GM23338 (cell line): ENCODE measurements at regions not wholly inside any gene's neighbourhood (a gene's known extent, or its start where the extent isn't known, plus 50 kb on each side); places are given as distances from the start of the nearest gene placed in this dataset.

Experiments
- CREB1 ChIP-seq: fragments of 250-450 bp; sonication (Bioruptor Pico); IDR thresholded peaks from 2 replicates; pipeline ENCODE4 v1.5.0; 2020; ENCODE audit warnings: low read depth, mild to moderate bottlenecking, moderate library complexity
- CTCF ChIP-seq, 2 experiments: fragments of 200-600 bp in 1 of 2; sonication (generic) in 1 of 2; conservative IDR thresholded peaks; 2 replicates each; pipeline versions ENCODE4 v1.5.1 to v1.6.1; 2016 to 2017; ENCODE audit warnings: antibody characterized with exemption in 2 of 2, low read depth in 2 of 2, mild to moderate bottlenecking in 2 of 2, moderate library complexity in 1 of 2
- ETS1 ChIP-seq: IDR thresholded peaks from 2 replicates; pipeline ENCODE4 v1.6.1; 2016; ENCODE audit warnings: antibody characterized with exemption
- EZH2 ChIP-seq: fragments of 200-600 bp; sonication (generic); IDR thresholded peaks from one replicate; pipeline ENCODE4 v1.8.0; 2017; ENCODE audit warnings: antibody characterized with exemption, mild to moderate bottlenecking, low read depth; ENCODE audit not compliant: unreplicated experiment
- EZH2phosphoT487 ChIP-seq: fragments of 200-600 bp; sonication (generic); IDR thresholded peaks from one replicate; pipeline ENCODE4 v1.8.1; 2018; ENCODE audit warnings: antibody characterized with exemption; ENCODE audit not compliant: unreplicated experiment
- JUNB ChIP-seq: IDR thresholded peaks from one replicate; pipeline ENCODE4 v1.6.1; 2016; ENCODE audit warnings: antibody characterized with exemption; ENCODE audit not compliant: unreplicated experiment
- POLR2AphosphoS5 ChIP-seq: IDR thresholded peaks from 2 replicates; pipeline ENCODE4 v1.6.1; 2016; ENCODE audit warnings: antibody characterized with exemption, low read depth
- REST ChIP-seq: IDR thresholded peaks from one replicate; pipeline ENCODE4 v1.6.1; 2018; ENCODE audit warnings: antibody characterized with exemption; ENCODE audit not compliant: unreplicated experiment
- ZNF331 ChIP-seq: fragments of 250-450 bp; sonication (Bioruptor Pico); IDR thresholded peaks from 2 replicates; pipeline ENCODE4 v1.5.0; 2020; ENCODE audit warnings: low read depth, mild to moderate bottlenecking, moderate library complexity

DNA sequence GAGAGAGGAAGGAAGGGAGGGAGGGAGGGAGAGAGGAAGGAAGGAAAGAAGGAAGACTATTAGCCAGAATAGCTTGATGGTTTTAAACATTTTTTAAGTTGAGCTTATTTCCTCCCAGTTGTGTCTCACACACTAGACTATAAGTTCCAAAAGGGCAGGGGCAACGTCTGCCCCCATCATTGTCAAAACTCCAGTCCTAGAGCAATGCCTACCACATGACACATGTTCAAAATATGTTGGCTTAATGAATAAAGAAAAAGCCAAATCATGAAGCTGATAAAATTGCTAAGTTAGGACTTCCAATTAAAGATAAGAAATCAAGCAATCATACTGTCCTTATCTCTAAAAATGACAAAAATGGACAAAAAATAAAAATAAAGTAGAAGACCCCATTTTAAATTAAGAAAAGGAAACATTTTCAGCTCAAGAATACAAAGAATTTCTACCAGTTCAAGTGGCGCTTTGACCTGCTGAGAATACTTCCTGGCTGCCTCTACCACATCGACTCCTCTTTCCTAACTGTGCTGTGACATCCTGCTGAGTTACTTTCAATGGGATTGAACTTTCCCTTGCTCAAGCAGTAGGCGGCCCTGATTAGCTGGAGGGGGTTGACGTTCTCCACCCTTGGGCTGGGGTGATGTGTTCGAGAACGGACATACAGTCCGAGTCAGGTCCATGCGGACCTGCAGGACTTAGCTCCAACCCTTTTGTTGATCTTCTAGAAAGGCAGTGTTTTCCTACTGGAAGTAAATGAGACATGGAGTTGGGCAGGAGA, 283.9 kb upstream of the FOXQ1 start:
- no peak for TF ChIP-seq POLR2AphosphoS5
- no peak for TF ChIP-seq CTCF (conservative IDR thresholded peaks at IDR 0.05; ENCODE audit: low read depth in 2 of 2)
- no peak for TF ChIP-seq EZH2
- no peak for TF ChIP-seq EZH2phosphoT487
- no peak for TF ChIP-seq ZNF331 (CRISPR knock-in tag)
- no peak for TF ChIP-seq ETS1
- TF ChIP-seq JUNB: no peak
- no peak for TF ChIP-seq REST
- no peak for TF ChIP-seq CREB1
